Activated naive CD4-positive, alpha-beta T cell treated with anti-CD3 and anti-CD28 coated beads, Interleukin-2, amount 50 U/mL, for 24 hours (primary cell): ENCODE measurements at regions not wholly inside any gene's neighbourhood (a gene's known extent, or its start where the extent isn't known, plus 50 kb on each side); places are given as distances from the start of the nearest gene placed in this dataset.

Source experiments
- H3K27ac Mint-ChIP-seq: one replicate; pipeline ENCODE4 v1.8.0; 2021; ENCODE audit warnings: mild to moderate bottlenecking, mixed read lengths
- H3K27me3 Mint-ChIP-seq: one replicate; pipeline ENCODE4 v1.8.0; 2021; ENCODE audit warnings: mixed read lengths
- H3K36me3 Mint-ChIP-seq: one replicate; pipeline ENCODE4 v1.8.0; 2021; ENCODE audit warnings: mixed read lengths
- H3K4me1 Mint-ChIP-seq: one replicate; pipeline ENCODE4 v1.8.0; 2021; ENCODE audit warnings: mixed read lengths
- H3K4me3 Mint-ChIP-seq: one replicate; pipeline ENCODE4 v1.8.0; 2021; ENCODE audit warnings: mild to moderate bottlenecking, mixed read lengths
- H3K9me3 Mint-ChIP-seq: one replicate; pipeline ENCODE4 v1.8.0; 2021; ENCODE audit warnings: mixed read lengths

- Mint-ChIP-seq H3K27me3 (peaks cover 7% of the 10 kb centered on the region), H3K9me3 (no peaks in the 10 kb centered on the region), H3K4me1 (no peaks in the 10 kb centered on the region), H3K27ac (no peak overlapping the region), H3K4me3 (no peak overlapping the region), H3K36me3 (no peaks in the 10 kb centered on the region)
Observed at GRCh38 chr1:18535391-18536210, 54.9 kb downstream of the KLHDC7A start.

GRCh38 chr1:18536356-18536755, 55.6 kb downstream of the KLHDC7A start:
- Mint-ChIP-seq H3K4me1 (no peaks in the 10 kb centered on the region), H3K27me3 (peaks cover 9% of the 10 kb centered on the region), H3K36me3 (no peaks in the 10 kb centered on the region), H3K9me3 (no peaks in the 10 kb centered on the region), H3K4me3 (no peak overlapping the region), H3K27ac (no peak overlapping the region)

GRCh38 chr1:18536915-18537314, 56.2 kb downstream of the KLHDC7A start:
- no peaks in the 10 kb centered on the region for H3K9me3 Mint-ChIP-seq

GRCh38 chr1:18537386-18538306, 56.9 kb downstream of the KLHDC7A start:
- Mint-ChIP-seq H3K4me3 (no peak overlapping the region), H3K27me3 (peaks cover 16% of the 10 kb centered on the region)

More at GRCh38 chr1:18536915-18537314, 56.2 kb downstream of the KLHDC7A start:
- no peak overlapping the region for H3K4me3 Mint-ChIP-seq
- no peaks in the 10 kb centered on the region for H3K4me1 Mint-ChIP-seq
- no peak overlapping the region for H3K27ac Mint-ChIP-seq
- peaks cover 10% of the 10 kb centered on the region for H3K27me3 Mint-ChIP-seq
- H3K36me3 Mint-ChIP-seq: no peaks in the 10 kb centered on the region

GRCh38 chr1:18539171-18539570, 58.4 kb downstream of the KLHDC7A start:
- H3K4me3 Mint-ChIP-seq: no peak overlapping the region
- H3K27ac Mint-ChIP-seq: no peak overlapping the region
- peaks cover 23% of the 10 kb centered on the region for H3K27me3 Mint-ChIP-seq

More at GRCh38 chr1:18537386-18538306, 56.9 kb downstream of the KLHDC7A start:
- no peaks in the 10 kb centered on the region for H3K4me1 Mint-ChIP-seq
- H3K27ac Mint-ChIP-seq: no peak overlapping the region
- no peaks in the 10 kb centered on the region for H3K9me3 Mint-ChIP-seq
- no peaks in the 10 kb centered on the region for H3K36me3 Mint-ChIP-seq

GRCh38 chr1:18540136-18540765, 59.5 kb downstream of the KLHDC7A start:
- no peak overlapping the region for H3K27ac Mint-ChIP-seq
- H3K4me3 Mint-ChIP-seq: no peak overlapping the region
- no peaks in the 10 kb centered on the region for H3K9me3 Mint-ChIP-seq
- H3K27me3 Mint-ChIP-seq: peaks cover 29% of the 10 kb centered on the region
- no peaks in the 10 kb centered on the region for H3K4me1 Mint-ChIP-seq
- no peaks in the 10 kb centered on the region for H3K36me3 Mint-ChIP-seq

More at GRCh38 chr1:18539171-18539570, 58.4 kb downstream of the KLHDC7A start:
- no peaks in the 10 kb centered on the region for H3K9me3 Mint-ChIP-seq
- no peaks in the 10 kb centered on the region for H3K4me1 Mint-ChIP-seq
- no peaks in the 10 kb centered on the region for H3K36me3 Mint-ChIP-seq

GRCh38 chr1:18541046-18541795, 60.5 kb downstream of the KLHDC7A start:
- no peaks in the 10 kb centered on the region for H3K36me3 Mint-ChIP-seq
- H3K27me3 Mint-ChIP-seq: peaks cover 29% of the 10 kb centered on the region
- no peak overlapping the region for H3K27ac Mint-ChIP-seq
- no peaks in the 10 kb centered on the region for H3K9me3 Mint-ChIP-seq
- no peaks in the 10 kb centered on the region for H3K4me1 Mint-ChIP-seq
- no peak overlapping the region for H3K4me3 Mint-ChIP-seq

- Mint-ChIP-seq H3K27me3 (peaks cover 31% of the 10 kb centered on the region), H3K27ac (no peak overlapping the region), H3K9me3 (no peaks in the 10 kb centered on the region)
Observed at GRCh38 chr1:18542351-18542750, 61.6 kb downstream of the KLHDC7A start.

GRCh38 chr1:18546026-18546425, 65.3 kb downstream of the KLHDC7A start:
- no peaks in the 10 kb centered on the region for H3K36me3 Mint-ChIP-seq

More at GRCh38 chr1:18542351-18542750, 61.6 kb downstream of the KLHDC7A start:
- Mint-ChIP-seq H3K36me3 (no peaks in the 10 kb centered on the region), H3K4me3 (no peak overlapping the region), H3K4me1 (no peaks in the 10 kb centered on the region)

GRCh38 chr1:18547460-18547859, 66.7 kb downstream of the KLHDC7A start:
- Mint-ChIP-seq H3K4me1 (no peaks in the 10 kb centered on the region), H3K36me3 (no peaks in the 10 kb centered on the region), H3K27ac (no peak overlapping the region), H3K4me3 (no peak overlapping the region), H3K27me3 (peaks cover 24% of the 10 kb centered on the region), H3K9me3 (no peaks in the 10 kb centered on the region)

More at GRCh38 chr1:18546026-18546425, 65.3 kb downstream of the KLHDC7A start:
- Mint-ChIP-seq H3K27me3 (peaks cover 32% of the 10 kb centered on the region), H3K4me1 (no peaks in the 10 kb centered on the region), H3K9me3 (no peaks in the 10 kb centered on the region), H3K4me3 (no peak overlapping the region), H3K27ac (no peak overlapping the region)

- Mint-ChIP-seq H3K9me3 (no peaks in the 10 kb centered on the region), H3K4me3 (no peak overlapping the region), H3K27ac (no peak overlapping the region), H3K36me3 (no peaks in the 10 kb centered on the region), H3K4me1 (no peaks in the 10 kb centered on the region), H3K27me3 (peaks cover 19% of the 10 kb centered on the region)
Observed at GRCh38 chr1:18548643-18549042, 67.9 kb downstream of the KLHDC7A start.

GRCh38 chr1:18549106-18549505, 68.4 kb downstream of the KLHDC7A start:
- H3K4me1 Mint-ChIP-seq: no peaks in the 10 kb centered on the region
- H3K27me3 Mint-ChIP-seq: peaks cover 20% of the 10 kb centered on the region
- H3K9me3 Mint-ChIP-seq: no peaks in the 10 kb centered on the region
- H3K27ac Mint-ChIP-seq: no peak overlapping the region
- H3K4me3 Mint-ChIP-seq: no peak overlapping the region
- no peaks in the 10 kb centered on the region for H3K36me3 Mint-ChIP-seq

GRCh38 chr1:18549906-18550305, 69.2 kb downstream of the KLHDC7A start:
- Mint-ChIP-seq H3K9me3 (no peaks in the 10 kb centered on the region), H3K4me1 (no peaks in the 10 kb centered on the region), H3K36me3 (no peaks in the 10 kb centered on the region), H3K27ac (no peak overlapping the region), H3K4me3 (no peak overlapping the region), H3K27me3 (peaks cover 15% of the 10 kb centered on the region)

- H3K9me3 Mint-ChIP-seq: no peaks in the 10 kb centered on the region
- H3K4me1 Mint-ChIP-seq: peaks cover 4% of the 10 kb centered on the region
- H3K36me3 Mint-ChIP-seq: no peaks in the 10 kb centered on the region
- H3K27ac Mint-ChIP-seq: no peak overlapping the region
- no peak overlapping the region for H3K4me3 Mint-ChIP-seq
- H3K27me3 Mint-ChIP-seq: peaks cover 23% of the 10 kb centered on the region
Observed at GRCh38 chr1:18552631-18553030, 71.9 kb downstream of the KLHDC7A start.

GRCh38 chr1:18553388-18553787, 72.7 kb downstream of the KLHDC7A start:
- Mint-ChIP-seq H3K27ac (no peak overlapping the region), H3K27me3 (peaks cover 25% of the 10 kb centered on the region), H3K36me3 (no peaks in the 10 kb centered on the region), H3K9me3 (no peaks in the 10 kb centered on the region), H3K4me1 (peaks cover 11% of the 10 kb centered on the region), H3K4me3 (no peak overlapping the region)
